Brain pericyte (primary cell): ENCODE measurements at regions not wholly inside any gene's neighbourhood (a gene's known extent, or its start where the extent isn't known, plus 50 kb on each side); places are given as distances from the start of the nearest gene placed in this dataset.

Source experiments
- DNase-seq: peaks from one replicate; pipeline ENCODE4 v3.0.0-alpha.2; 2012; ENCODE audit warnings: low read depth, low spot score

GRCh38 chr7:41470081-41470480 is 232.8 kb downstream of the INHBA start:
- no peak for DNase-seq

GRCh38 chr7:41467596-41467995 is 235.3 kb downstream of the INHBA start:
- DNase-seq: no peak

GRCh38 chr7:41466760-41467384 is 236.0 kb downstream of the INHBA start:
- DNase-seq: no peak

GRCh38 chr7:41465571-41465970 is 237.3 kb downstream of the INHBA start:
- DNase-seq: no peak

- no peak for DNase-seq
Measured at GRCh38 chr7:41463770-41464470, 239.0 kb downstream of the INHBA start.

- DNase-seq: no peak
Measured at GRCh38 chr7:41459623-41460261, 243.1 kb downstream of the INHBA start.

- DNase-seq: no peak
Measured at GRCh38 chr7:41459183-41459582, 243.7 kb downstream of the INHBA start.

- DNase-seq: no peak
Measured at GRCh38 chr7:41457832-41458437, 245.0 kb downstream of the INHBA start.

- no peak for DNase-seq
Measured at GRCh38 chr7:41451826-41452225, 251.1 kb downstream of the INHBA start.

- DNase-seq: no peak
Measured at GRCh38 chr7:41449694-41450093, 253.2 kb downstream of the INHBA start.

GRCh38 chr7:41449286-41449685 is 253.6 kb downstream of the INHBA start:
- no peak for DNase-seq

- DNase-seq: no peak
Measured at GRCh38 chr7:41448104-41448503, 254.8 kb downstream of the INHBA start.

GRCh38 chr7:41447450-41448042 is 255.3 kb downstream of the INHBA start:
- DNase-seq: no peak

GRCh38 chr7:41446606-41447449 is 256.1 kb downstream of the INHBA start:
- DNase-seq: no peak

GRCh38 chr7:41445946-41446345 is 256.9 kb downstream of the INHBA start:
- DNase-seq: no peak

- DNase-seq: no peak
Measured at GRCh38 chr7:41445432-41445831, 257.5 kb downstream of the INHBA start.

GRCh38 chr7:41439515-41439879 is 263.4 kb downstream of the INHBA start:
- DNase-seq: no peak

GRCh38 chr7:41438705-41439514 is 264.0 kb downstream of the INHBA start:
- DNase-seq: no peak

- no peak for DNase-seq
Measured at GRCh38 chr7:41437257-41438196, 265.4 kb downstream of the INHBA start.
